ENCODE measurements at regions not wholly inside any gene's neighbourhood (a gene's known extent, or its start where the extent isn't known, plus 50 kb on each side); places are given as distances from the start of the nearest gene placed in this dataset.

DNA sequence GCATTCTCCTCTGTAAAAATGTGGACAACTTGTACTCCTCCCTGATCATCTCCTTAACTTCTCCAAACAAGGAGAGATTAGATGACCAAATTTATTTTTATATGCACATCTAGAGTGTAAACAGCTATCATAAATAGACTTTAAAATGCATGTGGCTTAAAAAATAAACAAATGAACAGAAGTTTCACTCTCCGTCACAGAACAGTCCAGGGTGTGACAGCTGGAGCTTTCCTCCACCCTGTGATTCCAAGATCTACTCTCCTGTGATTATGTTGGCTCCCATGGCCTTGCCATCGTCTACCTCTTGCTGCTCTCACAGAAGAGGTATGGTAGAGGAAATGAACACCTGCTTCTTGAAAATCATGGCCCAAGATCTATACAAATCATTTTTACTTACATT lies 560.2 kb downstream of the TOX3 start:
- no peak overlapping the region for H3K4me2 ChIP-seq (ENCODE audit: low read depth, low read length)
- H3K18ac ChIP-seq (ENCODE audit: low read depth, low read length): no peak overlapping the region
- dilution Hi-C loops (cut with HindIII; ENCODE audit: low sequenced_read_pairs, unreplicated experiment): no loop called here
- no peak overlapping the region for H4K91ac ChIP-seq (ENCODE audit: insufficient read depth, low read depth, low read length)
- no peak overlapping the region for H3K14ac ChIP-seq (replicated peaks; ENCODE audit: low read depth, low read length)
- no peak overlapping the region for H2AK9ac ChIP-seq (replicated peaks; ENCODE audit: low read depth, low read length, poor library complexity)
- in situ Hi-C loops (cut with MboI; ENCODE audit: low sequenced_read_pairs): loop anchor here (5.0 to 25.0 kb wide), 3 partner anchors 169 to 1174 kb away; no protein-coding TSS in a partner anchor
- POLR2A ChIA-PET (ENCODE audit: unreplicated experiment): no interaction called here
- no peak overlapping the region for H4K8ac ChIP-seq (ENCODE audit: low read depth in 2 of 2, low read length in 2 of 2)
- H2AK5ac ChIP-seq (ENCODE audit: low read depth, low read length): no peak overlapping the region
- H3K4me3 ChIP-seq (ENCODE audit: insufficient read depth, low read depth, low read length): no peak overlapping the region
- H3K27me3 ChIP-seq (ENCODE audit: control insufficient read depth, insufficient read depth, low read length): peaks cover 2% of the 10 kb centered on the region; the same call in 1 of the 2 replicates
- H4K5ac ChIP-seq (ENCODE audit: low read depth, low read length): no peak overlapping the region
- H3K79me1 ChIP-seq (ENCODE audit: low read depth in 1 of 2, low read length in 2 of 2): no peaks in the 10 kb centered on the region
- H3K9ac ChIP-seq (ENCODE audit: low read depth, low read length): no peak overlapping the region
- no peak overlapping the region for H2BK15ac ChIP-seq (ENCODE audit: low read depth, low read length)
- no peaks in the 10 kb centered on the region for H3K36me3 ChIP-seq (ENCODE audit: control insufficient read depth, insufficient read depth, low read length)
- no peak overlapping the region for H2BK120ac ChIP-seq (ENCODE audit: low read depth, low read length)
- no peak overlapping the region for H2BK5ac ChIP-seq (ENCODE audit: low read depth, low read length, poor library complexity, severe bottlenecking)
- intact Hi-C loops (cut with micrococcal nuclease): no loop called here
- H3K4me1 ChIP-seq (ENCODE audit: control insufficient read depth, insufficient read depth, low read length): no peaks in the 10 kb centered on the region; the same call in 1 of the 2 replicates
- no peak overlapping the region for H3K27ac ChIP-seq (ENCODE audit: insufficient read depth, low read length)
- H3K9me3 ChIP-seq (ENCODE audit: control insufficient read depth, insufficient read depth, low read length): no peaks in the 10 kb centered on the region
- no CpG with 5 or more reads among the region's 2 CpGs for WGBS, 2 experiments (ENCODE audit: extremely low coverage in 2 of 2, insufficient read length in 1 of 2)
- CTCF ChIA-PET: interaction anchor here (1.0 kb wide), 1 partner anchor 840 kb away, joined by 3 read pairs; no protein-coding TSS in a partner anchor
- no peak overlapping the region for H2BK20ac ChIP-seq (ENCODE audit: low read depth, low read length)
- no peaks in the 10 kb centered on the region for H4K20me1 ChIP-seq (ENCODE audit: insufficient read depth, low read length)
- no peak overlapping the region for H3K23ac ChIP-seq (ENCODE audit: low read depth, low read length)
- no peaks in the 10 kb centered on the region for H3K9me1 ChIP-seq (ENCODE audit: insufficient read depth, low read length)
- DNase-seq (no peak), ATAC-seq (ENCODE audit: low read depth) (no peak)
- H3K56ac ChIP-seq (ENCODE audit: extremely low read depth, insufficient read depth, low read length): no peak overlapping the region
- no peak overlapping the region for H2AFZ ChIP-seq (replicated peaks; ENCODE audit: low read length, poor library complexity)
- H3K4ac ChIP-seq (ENCODE audit: low read depth, low read length): no peak overlapping the region
- no peak for TF ChIP-seq RFX5 (IDR thresholded peaks at IDR 0.05; ENCODE audit: low read depth, low read length)
- no TSS peak for BruUV-seq (replicated peaks)

Data from IMR-90 (cell line).